OCI-LY1 (cell line): ENCODE measurements at regions not wholly inside any gene's neighbourhood (a gene's known extent, or its start where the extent isn't known, plus 50 kb on each side); places are given as distances from the start of the nearest gene placed in this dataset.

ENCODE experiments used
- H2AFZ ChIP-seq: fragments of 200-600 bp; sonication (generic), shearing (Covaris generic); 2 replicates; pipeline ENCODE4 v1.6.0; 2014; ENCODE audit warnings: antibody characterized with exemption, mild to moderate bottlenecking, low read length
- H3F3A ChIP-seq: fragments of 200-600 bp; sonication (generic), shearing (Covaris generic); 2 replicates; pipeline ENCODE4 v1.6.0; 2014; ENCODE audit warnings: mild to moderate bottlenecking, antibody characterized with exemption, low read length, moderate library complexity; ENCODE audit not compliant: insufficient read depth
- H3K27ac ChIP-seq: fragments of 200-600 bp; sonication (generic); 2 replicates; pipeline ENCODE4 v1.5.1; 2014; ENCODE audit warnings: low read length, mixed run types, mild to moderate bottlenecking, low read depth; ENCODE audit not compliant: poor library complexity, severe bottlenecking
- H3K27me3 ChIP-seq: fragments of 200-600 bp; sonication (generic); 2 replicates; pipeline ENCODE4 v1.6.0; 2014; ENCODE audit warnings: antibody characterized with exemption, mild to moderate bottlenecking, low read length, moderate library complexity; ENCODE audit not compliant: insufficient read depth
- H3K36me3 ChIP-seq: fragments of 200-600 bp; sonication (generic); 2 replicates; pipeline ENCODE4 v1.6.1; 2014; ENCODE audit warnings: mild to moderate bottlenecking, antibody characterized with exemption, low read length, moderate library complexity, mixed read lengths; ENCODE audit not compliant: insufficient read depth
- H3K4me1 ChIP-seq: fragments of 200-600 bp; sonication (generic); 2 replicates; pipeline ENCODE4 v1.5.1; 2014; ENCODE audit warnings: mild to moderate bottlenecking, low read length, moderate library complexity; ENCODE audit not compliant: insufficient read depth, severe bottlenecking
- H3K4me2 ChIP-seq: fragments of 200-600 bp; sonication (generic), shearing (Covaris generic); 2 replicates; pipeline ENCODE4 v1.6.1; 2014; ENCODE audit warnings: low read length
- H3K4me3 ChIP-seq: fragments of 200-600 bp; sonication (generic); 2 replicates; pipeline ENCODE4 v1.5.1; 2014; ENCODE audit warnings: low read length, low read depth, mild to moderate bottlenecking, mixed read lengths; ENCODE audit not compliant: poor library complexity, severe bottlenecking
- H3K79me2 ChIP-seq: fragments of 200-600 bp; shearing (Covaris generic); 2 replicates; pipeline ENCODE4 v1.6.1; 2016; ENCODE audit warnings: mixed run types, low read length, mixed read lengths; ENCODE audit not compliant: insufficient read depth
- H3K9ac ChIP-seq: fragments of 200-600 bp; sonication (generic), shearing (Covaris generic); 2 replicates; pipeline ENCODE4 v1.6.1; 2014; ENCODE audit warnings: mild to moderate bottlenecking, low read length, mixed read lengths
- H3K9me2 ChIP-seq: fragments of 200-600 bp; sonication (generic), shearing (Covaris generic); 2 replicates; pipeline ENCODE4 v1.6.1; 2014; ENCODE audit warnings: low read depth, mild to moderate bottlenecking, low read length, mixed read lengths
- H3K9me3 ChIP-seq: fragments of 200-600 bp; shearing (Covaris generic); 2 replicates; pipeline ENCODE4 v1.6.1; 2014; ENCODE audit warnings: low read length, mixed read lengths
- H4K20me1 ChIP-seq: fragments of 200-600 bp; sonication (generic), shearing (Covaris generic); 2 replicates; pipeline ENCODE4 v1.6.0; 2016; ENCODE audit warnings: mild to moderate bottlenecking, low read length; ENCODE audit not compliant: insufficient read depth
- CTCF ChIP-seq: fragments of 200-600 bp; sonication (generic), shearing (Covaris generic); IDR thresholded peaks from 2 replicates; pipeline ENCODE4 v1.5.1; 2017; ENCODE audit warnings: mild to moderate bottlenecking, antibody characterized with exemption, low read length, moderate library complexity, mixed read lengths
- EZH2 ChIP-seq: fragments of 200-600 bp; sonication (generic), shearing (Covaris generic); IDR thresholded peaks from 2 replicates; pipeline ENCODE4 v1.8.0; 2017; ENCODE audit warnings: borderline replicate concordance, mixed run types, mild to moderate bottlenecking, antibody characterized with exemption, low read length, moderate library complexity, mixed read lengths

- Histone ChIP-seq H3K4me3 (no peak overlapping the region), H3K9ac (no peak overlapping the region), H3K9me3 (no peaks in the 10 kb centered on the region), H2AFZ (no peak overlapping the region), H4K20me1 (no peaks in the 10 kb centered on the region), H3K27ac (no peak overlapping the region), H3K27me3 (no peaks in the 10 kb centered on the region), H3K79me2 (no peaks in the 10 kb centered on the region), H3K4me2 (no peak overlapping the region), H3F3A (no peaks in the 10 kb centered on the region), H3K9me2 (no peaks in the 10 kb centered on the region), H3K4me1 (no peaks in the 10 kb centered on the region), H3K36me3 (no peaks in the 10 kb centered on the region)
- TF ChIP-seq EZH2 (no peak), CTCF (no peak)
Observed at GRCh38 chr1:208405014-208405413, 160.8 kb upstream of the PLXNA2 start.

GRCh38 chr1:208409176-208409575 is 165.0 kb upstream of the PLXNA2 start:
- Histone ChIP-seq H3K27ac (no peak overlapping the region), H4K20me1 (no peaks in the 10 kb centered on the region), H3K4me3 (no peak overlapping the region), H3K79me2 (no peaks in the 10 kb centered on the region), H3K36me3 (no peaks in the 10 kb centered on the region), H3K9me3 (no peaks in the 10 kb centered on the region), H3K27me3 (no peaks in the 10 kb centered on the region), H3K9ac (no peak overlapping the region), H3F3A (no peaks in the 10 kb centered on the region), H3K4me1 (no peaks in the 10 kb centered on the region), H3K4me2 (no peak overlapping the region), H2AFZ (no peak overlapping the region), H3K9me2 (no peaks in the 10 kb centered on the region)
- TF ChIP-seq CTCF (no peak), EZH2 (no peak)

GRCh38 chr1:208410409-208410808 is 166.2 kb upstream of the PLXNA2 start:
- no peaks in the 10 kb centered on the region for H4K20me1 ChIP-seq

More at GRCh38 chr1:208410409-208410808, 166.2 kb upstream of the PLXNA2 start:
- no peaks in the 10 kb centered on the region for H3K9me3 ChIP-seq
- no peak overlapping the region for H3K9ac ChIP-seq
- H3K79me2 ChIP-seq, result no peaks in the 10 kb centered on the region
- H3K4me1 ChIP-seq, result no peaks in the 10 kb centered on the region
- no peak overlapping the region for H2AFZ ChIP-seq
- no peak overlapping the region for H3K4me3 ChIP-seq
- H3K36me3 ChIP-seq, result no peaks in the 10 kb centered on the region
- no peak overlapping the region for H3K4me2 ChIP-seq
- H3K9me2 ChIP-seq, result no peaks in the 10 kb centered on the region
- H3K27me3 ChIP-seq, result no peaks in the 10 kb centered on the region
- no peak overlapping the region for H3K27ac ChIP-seq
- TF ChIP-seq EZH2, result no peak
- TF ChIP-seq CTCF, result no peak
- H3F3A ChIP-seq, result no peaks in the 10 kb centered on the region
